Mammary epithelial cell (primary cell): ENCODE measurements at regions not wholly inside any gene's neighbourhood (a gene's known extent, or its start where the extent isn't known, plus 50 kb on each side); places are given as distances from the start of the nearest gene placed in this dataset.
"Not testable (repeated sequence)": the region's sequence is repeated elsewhere in the genome, so short reads cannot be mapped to it uniquely, and the experiment has no call there.

Experiments
- CTCF ChIP-seq, 2 donors: IDR thresholded peaks in 1 of 2; conservative IDR thresholded peaks in 1 of 2; 2 replicates each; pipeline ENCODE4 v1.5.1; 2011 to 2012; ENCODE audit warnings: inconsistent platforms in 2 of 2, low read length in 2 of 2, mild to moderate bottlenecking in 2 of 2, control low read depth in 1 of 2, low read depth in 1 of 2; ENCODE audit not compliant: insufficient read depth in 1 of 2; ENCODE audit errors: extremely low read depth in 1 of 2
- EZH2 ChIP-seq: IDR thresholded peaks from 2 replicates; pipeline ENCODE4 v1.6.1; 2012; ENCODE audit warnings: low read length, inconsistent platforms, borderline replicate concordance

- TF ChIP-seq CTCF (conservative IDR thresholded peaks at IDR 0.05 in 1 of 2, IDR thresholded peaks at IDR 0.05 in 1 of 2; ENCODE audit: extremely low read depth in 1 of 2, insufficient read depth in 1 of 2, low read depth in 1 of 2, low read length in 2 of 2); EZH2: not testable (repeated sequence)
These were observed 115.7 kb upstream of the PMCH start for GRCh38 chr12:102313116-102313971.
